Dedifferentiated amniotic fluid mesenchymal stem cell (primary cell): ENCODE measurements at regions not wholly inside any gene's neighbourhood (a gene's known extent, or its start where the extent isn't known, plus 50 kb on each side); places are given as distances from the start of the nearest gene placed in this dataset.

ENCODE experiments used
- DNase-seq: peaks from one replicate; pipeline ENCODE4 v3.0.0-alpha.2; 2016; ENCODE audit errors: extremely low spot score

DNA sequence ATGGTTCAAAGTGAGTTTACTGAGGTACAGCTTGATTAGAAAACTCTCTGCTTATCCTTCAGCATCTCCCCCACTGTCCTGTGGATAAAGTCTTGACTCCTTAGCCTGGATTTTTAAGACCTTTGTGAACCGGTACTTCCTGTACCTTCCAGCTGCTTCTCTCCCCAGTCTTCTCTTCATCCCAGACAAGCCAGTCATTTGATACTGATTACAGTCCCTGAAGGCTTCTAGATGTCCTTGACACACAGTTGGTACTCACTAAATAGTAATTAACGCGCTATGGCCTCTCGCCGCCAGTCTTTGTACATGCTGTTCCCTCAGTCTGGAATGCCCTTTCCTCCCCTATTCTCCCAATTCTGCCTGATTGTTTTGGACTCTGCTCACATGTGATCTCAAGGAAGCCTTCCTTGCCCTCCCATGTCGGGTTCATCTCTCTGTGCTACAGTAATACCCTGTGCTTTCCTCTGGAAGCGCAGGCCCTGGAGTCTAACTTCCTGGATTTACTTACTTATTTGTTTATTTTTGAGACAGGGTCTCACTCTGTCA, 50.6 kb upstream of the PTGR2 start:
- DNase-seq: no peak

- no peak for DNase-seq
These were observed 53.9 kb upstream of the PTGR2 start for GRCh38 chr14:73797543-73798265.

DNA sequence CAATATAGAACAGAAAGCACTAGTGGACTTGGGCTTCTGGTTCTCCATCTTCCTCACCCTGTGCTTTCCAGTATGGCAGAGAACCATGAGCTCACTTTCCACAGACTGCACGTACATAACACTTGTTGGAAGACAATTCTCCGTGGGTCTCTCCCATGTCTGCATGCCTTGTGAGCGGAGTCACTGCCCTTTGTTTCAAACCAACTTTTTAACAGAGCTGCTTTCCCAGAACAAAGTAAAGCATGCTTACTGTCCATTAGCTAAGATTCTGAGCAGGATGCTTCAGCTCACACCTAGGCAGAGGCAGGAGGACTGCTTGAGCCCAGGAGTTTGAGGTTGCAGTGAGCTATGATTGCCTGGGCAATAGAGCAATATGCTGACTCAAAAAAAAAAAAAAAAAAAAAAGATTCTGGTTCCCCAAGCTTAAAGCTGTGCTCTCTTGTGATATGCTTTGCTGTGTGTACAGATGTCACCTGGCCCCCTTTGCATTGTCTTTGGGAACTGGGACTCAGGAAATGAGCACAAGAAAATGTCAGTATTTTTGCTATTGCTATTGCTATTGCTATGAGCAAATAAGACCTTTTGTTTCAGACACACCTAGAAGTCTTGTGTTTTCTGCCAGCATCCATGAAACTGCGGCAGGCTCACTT, 54.6 kb upstream of the PTGR2 start:
- no peak for DNase-seq

DNA sequence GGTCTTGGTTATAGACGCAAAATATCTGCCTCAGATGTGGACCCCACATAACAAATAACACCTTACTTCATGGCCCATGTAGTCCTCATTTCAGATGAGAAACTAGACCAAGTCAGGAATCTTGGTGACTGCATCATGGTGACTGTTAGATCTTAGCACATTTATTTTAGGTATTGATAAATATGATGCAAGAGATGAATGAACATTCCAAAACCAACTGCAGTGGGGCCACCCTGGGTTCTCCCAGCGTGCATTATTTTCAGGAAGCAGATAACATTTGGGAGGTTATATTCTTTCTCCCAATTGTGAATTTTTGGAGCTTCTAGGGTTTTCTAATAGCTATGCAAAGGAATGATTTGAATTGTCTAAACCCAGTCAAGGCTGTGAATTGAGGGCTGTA, 55.2 kb upstream of the PTGR2 start:
- DNase-seq: no peak

DNA sequence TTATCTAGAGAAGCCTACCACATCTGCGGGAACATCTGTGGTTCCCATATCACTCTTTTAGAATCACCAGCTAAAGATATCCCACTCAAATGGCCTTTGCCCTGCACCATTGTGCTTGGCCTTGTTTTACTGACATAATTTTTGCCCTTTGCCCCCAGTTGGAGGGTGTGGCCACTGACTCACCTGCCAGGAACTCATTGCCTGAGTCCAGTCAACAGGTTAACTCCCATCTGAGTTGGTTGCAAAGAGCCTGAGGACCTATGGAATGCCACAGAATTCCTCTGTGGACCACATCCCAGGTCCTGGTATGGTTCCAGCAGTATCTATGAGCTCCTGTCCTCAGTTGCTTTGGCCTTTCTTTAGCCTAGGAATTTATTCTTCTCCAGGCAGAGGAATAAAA, 55.7 kb upstream of the PTGR2 start:
- DNase-seq: no peak

GRCh38 chr14:73795466-73795865, 56.2 kb upstream of the PTGR2 start:
- DNase-seq: no peak

DNA sequence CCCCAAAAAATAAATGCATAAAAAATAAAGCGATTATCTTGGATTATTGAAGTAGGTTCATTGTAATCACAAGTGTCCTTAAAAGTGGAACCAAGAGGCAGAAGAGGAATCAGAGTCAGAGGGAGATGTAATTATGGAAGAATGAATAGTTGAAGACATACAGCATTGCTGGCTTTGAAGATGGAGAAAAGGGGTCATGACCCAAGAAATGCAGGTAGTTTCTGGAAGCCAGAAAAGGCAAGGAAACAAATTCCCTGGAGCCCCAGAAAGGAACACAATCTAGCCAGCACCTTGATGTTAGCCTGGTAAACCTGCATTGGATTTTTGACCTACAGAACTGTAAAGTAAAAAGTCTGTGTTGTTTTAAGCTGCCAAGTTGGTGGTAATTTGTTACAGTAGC, 57.5 kb upstream of the PTGR2 start:
- no peak for DNase-seq

GRCh38 chr14:73792481-73792880, 59.1 kb upstream of the PTGR2 start:
- DNase-seq: no peak

- peak; percentile 84 for DNase-seq
These were observed 61.5 kb upstream of the PTGR2 start for GRCh38 chr14:73789989-73790581.

DNA sequence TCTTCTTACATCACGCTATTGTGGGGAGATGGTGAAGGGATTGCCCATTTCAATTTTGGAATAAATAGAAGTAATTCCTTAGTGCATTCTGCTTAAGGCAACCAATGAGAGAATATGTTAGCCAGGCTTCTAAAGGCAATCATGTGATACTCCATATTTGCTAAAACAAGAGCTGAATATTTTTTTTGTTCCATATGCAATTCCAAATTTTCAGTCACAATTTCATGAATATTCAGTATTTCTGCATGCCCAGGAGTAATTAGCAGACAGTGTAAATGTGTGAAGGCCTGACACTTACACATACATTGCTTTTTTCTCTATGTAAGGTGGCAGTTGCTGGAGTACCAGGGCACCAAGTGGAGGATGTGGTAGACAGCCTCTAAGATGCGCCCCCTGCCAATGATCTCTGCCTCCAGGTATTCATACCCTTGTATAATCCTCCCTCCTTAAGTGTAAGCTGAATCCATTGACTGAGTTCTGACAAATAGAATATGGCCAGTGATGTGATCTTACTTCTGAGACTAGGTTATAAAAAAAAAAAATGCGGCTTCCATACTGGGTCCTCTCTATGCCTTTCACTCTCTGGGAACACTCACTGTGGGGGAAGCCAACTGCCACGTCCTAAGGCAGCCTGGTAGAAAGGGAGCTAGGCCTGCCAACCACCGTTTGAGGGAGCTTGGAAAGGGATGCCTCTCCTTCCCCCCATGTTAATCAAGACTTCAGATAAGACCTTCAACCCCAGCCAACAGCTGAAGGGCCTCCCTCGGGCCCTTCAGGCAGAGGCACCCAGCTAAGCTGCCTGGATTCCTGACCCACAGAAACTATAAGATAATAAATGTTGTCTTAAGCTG, 62.7 kb upstream of the PTGR2 start:
- no peak for DNase-seq

DNA sequence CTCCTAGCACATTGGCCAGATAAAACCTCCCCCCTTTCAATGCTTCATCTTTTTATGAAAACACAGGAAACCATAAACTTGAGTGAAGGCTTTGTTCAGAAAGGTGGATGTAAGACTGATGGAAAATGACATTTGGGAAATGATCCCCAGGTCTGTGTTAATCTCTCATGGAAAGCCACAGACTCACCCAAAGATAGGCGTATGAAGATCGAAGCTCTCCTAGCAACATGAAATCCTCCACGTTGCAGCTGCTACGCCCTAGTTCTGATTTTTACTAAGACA, 63.4 kb upstream of the PTGR2 start:
- DNase-seq: no peak

- DNase-seq: peak; percentile 47
These were observed 63.9 kb upstream of the PTGR2 start for GRCh38 chr14:73787486-73788316.

GRCh38 chr14:73786636-73787485, 64.8 kb upstream of the PTGR2 start:
- no peak for DNase-seq

GRCh38 chr14:73785834-73786635, 65.6 kb upstream of the PTGR2 start:
- peak; percentile 91 for DNase-seq

DNA sequence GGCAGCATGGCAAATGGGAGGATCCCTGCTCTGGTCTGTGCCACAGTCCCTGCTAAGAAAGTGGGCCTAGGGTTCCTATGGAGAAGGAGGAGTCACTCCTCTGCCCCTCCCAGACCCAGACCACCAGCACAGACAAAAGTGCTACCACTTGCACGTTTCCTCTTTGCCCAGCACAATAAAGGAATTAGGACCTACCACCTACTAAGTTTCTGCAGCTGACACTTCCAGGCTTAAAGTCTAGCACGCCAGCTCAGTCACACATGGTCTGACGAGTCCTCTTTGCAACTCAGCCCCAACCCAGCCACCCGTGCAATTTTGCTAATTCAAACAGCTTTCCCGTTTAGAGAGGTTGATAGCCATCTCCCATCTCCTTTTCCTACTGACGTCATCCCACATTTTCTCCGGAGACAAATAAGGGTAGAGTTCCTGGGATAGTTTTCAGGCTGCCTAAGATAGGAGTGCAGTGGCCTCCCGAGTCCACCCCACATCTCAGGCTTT, 66.2 kb upstream of the PTGR2 start:
- DNase-seq: peak; percentile 72

- no peak for DNase-seq
These were observed 66.7 kb upstream of the PTGR2 start for GRCh38 chr14:73784988-73785313.

DNA sequence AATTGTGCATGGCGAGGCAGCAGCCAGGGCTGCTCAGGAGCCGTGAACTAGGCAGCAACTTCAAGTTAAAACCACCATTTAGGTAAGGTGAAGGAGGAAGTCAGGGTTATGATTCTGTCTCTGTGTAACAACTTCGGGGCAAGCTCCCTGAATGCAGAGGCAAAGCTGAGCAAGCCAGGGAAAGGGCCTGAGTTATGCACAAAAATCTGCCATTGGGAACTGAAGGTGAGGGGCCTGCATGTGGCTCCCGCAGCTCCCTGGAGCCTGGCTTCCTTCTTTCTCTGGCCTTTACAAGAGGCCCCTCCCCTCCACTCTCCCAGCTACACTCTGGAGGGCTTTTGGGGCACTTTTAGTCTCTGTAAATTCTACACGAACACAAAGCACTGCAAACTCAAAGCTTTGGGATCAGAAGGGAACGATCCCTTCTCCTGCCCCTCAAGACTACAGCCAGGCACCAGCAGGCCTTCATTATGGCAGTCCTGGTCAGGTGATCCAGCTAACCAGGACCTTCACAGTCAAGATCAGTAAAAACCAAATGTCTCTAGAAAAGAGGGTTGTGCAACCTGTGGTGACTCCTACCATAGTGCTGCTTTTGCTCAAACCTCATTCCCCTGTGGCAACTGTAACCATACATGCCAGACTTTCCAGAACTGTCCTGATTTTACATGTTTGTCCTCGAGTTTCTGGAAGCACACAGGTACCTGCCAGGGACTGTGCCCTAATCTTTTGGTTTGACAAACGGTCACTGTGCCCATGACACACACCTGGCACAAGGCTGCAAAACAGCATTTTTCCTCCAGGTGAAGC, 67.2 kb upstream of the PTGR2 start:
- DNase-seq: peak; percentile 30

- no peak for DNase-seq
These were observed 68.4 kb upstream of the PTGR2 start for GRCh38 chr14:73783107-73783727.
